Transverse colon (tissue), 3 donors: ENCODE measurements at regions not wholly inside any gene's neighbourhood (a gene's known extent, or its start where the extent isn't known, plus 50 kb on each side); places are given as distances from the start of the nearest gene placed in this dataset.

Experiments used
- EP300 ChIP-seq: sonication (generic); formaldehyde crosslinking; IDR thresholded peaks from one replicate; pipeline ENCODE4 v1.6.1; 2017; ENCODE audit warnings: antibody characterized with exemption, low read depth
- POLR2A ChIP-seq: fragments of 450-650 bp; IDR thresholded peaks from one replicate; pipeline ENCODE4 v1.6.1; 2016; ENCODE audit warnings: antibody characterized with exemption, mild to moderate bottlenecking, moderate library complexity
- TF ChIP-seq, protein P1 (sequence below), 5 experiments: fragments of 200-600 bp in 3 of 5; fragments of 450-650 bp in 2 of 5; sonication (generic) in 3 of 5; IDR thresholded peaks; 1 replicate in 2 of 5; 2 replicates in 3 of 5; pipeline ENCODE4 v1.5.1; 2016 to 2017; ENCODE audit warnings: antibody characterized with exemption in 5 of 5, inconsistent platforms in 3 of 5, mild to moderate bottlenecking in 2 of 5, moderate library complexity in 1 of 5

DNA sequence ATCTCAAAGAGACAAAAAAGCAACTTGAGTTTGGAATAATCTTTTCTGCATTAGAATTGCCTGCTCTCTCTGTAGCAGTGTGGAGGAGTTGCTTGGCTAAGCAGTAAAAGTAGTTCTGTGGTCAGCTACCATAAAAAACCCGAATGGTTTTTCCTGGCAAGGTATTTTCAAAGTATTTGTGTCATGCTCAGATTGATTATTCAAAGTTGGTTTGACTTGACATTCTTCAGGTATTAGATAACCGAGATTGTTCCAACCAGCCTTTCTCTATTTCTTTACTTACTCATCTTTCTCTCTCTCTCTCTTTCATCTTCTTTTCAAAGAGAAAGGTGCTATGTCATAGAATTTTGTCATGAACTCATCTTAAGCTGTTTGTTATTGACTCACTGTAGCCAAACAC is 404.9 kb downstream of the CPS1 start:
- TF ChIP-seq, protein P1, sequence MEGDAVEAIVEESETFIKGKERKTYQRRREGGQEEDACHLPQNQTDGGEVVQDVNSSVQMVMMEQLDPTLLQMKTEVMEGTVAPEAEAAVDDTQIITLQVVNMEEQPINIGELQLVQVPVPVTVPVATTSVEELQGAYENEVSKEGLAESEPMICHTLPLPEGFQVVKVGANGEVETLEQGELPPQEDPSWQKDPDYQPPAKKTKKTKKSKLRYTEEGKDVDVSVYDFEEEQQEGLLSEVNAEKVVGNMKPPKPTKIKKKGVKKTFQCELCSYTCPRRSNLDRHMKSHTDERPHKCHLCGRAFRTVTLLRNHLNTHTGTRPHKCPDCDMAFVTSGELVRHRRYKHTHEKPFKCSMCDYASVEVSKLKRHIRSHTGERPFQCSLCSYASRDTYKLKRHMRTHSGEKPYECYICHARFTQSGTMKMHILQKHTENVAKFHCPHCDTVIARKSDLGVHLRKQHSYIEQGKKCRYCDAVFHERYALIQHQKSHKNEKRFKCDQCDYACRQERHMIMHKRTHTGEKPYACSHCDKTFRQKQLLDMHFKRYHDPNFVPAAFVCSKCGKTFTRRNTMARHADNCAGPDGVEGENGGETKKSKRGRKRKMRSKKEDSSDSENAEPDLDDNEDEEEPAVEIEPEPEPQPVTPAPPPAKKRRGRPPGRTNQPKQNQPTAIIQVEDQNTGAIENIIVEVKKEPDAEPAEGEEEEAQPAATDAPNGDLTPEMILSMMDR (IDR thresholded peaks at IDR 0.05), result no peak
- no peak for TF ChIP-seq EP300
- no peak for TF ChIP-seq POLR2A
